ENCODE measurements at regions not wholly inside any gene's neighbourhood (a gene's known extent, or its start where the extent isn't known, plus 50 kb on each side); places are given as distances from the start of the nearest gene placed in this dataset.
"Not testable (repeated sequence)": the region's sequence is repeated elsewhere in the genome, so short reads cannot be mapped to it uniquely, and the experiment has no call there.

DNA sequence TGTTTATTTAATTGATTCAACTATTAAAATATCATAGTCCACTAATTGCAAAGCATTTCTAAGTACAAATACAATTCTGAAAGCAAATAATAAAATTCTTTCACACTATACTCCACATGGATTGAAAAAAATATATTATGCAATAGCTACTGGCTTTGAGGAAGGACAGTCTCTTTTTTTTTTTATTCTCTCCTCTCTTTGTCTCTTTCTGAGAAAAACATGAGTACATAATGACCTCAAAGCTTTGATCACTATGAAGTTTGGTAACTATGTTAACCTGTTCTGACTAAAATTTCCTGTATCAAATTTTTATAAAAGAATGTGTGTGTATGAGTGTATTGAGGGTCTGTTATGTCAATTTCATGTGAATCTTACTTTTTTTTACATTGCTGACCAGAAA lies 96.2 kb downstream of the RGS2 start:
- TF ChIP-seq CTCF (IDR thresholded peaks at IDR 0.05; ENCODE audit: unreplicated experiment): no peak
- H3K4me1 Mint-ChIP-seq: peaks cover 10% of the 10 kb centered on the region
- no peak overlapping the region for H3K4me3 Mint-ChIP-seq
- H3K27me3 Mint-ChIP-seq (ENCODE audit: low read depth): no peaks in the 10 kb centered on the region
- H3K9me3 Mint-ChIP-seq: peaks cover 3% of the 10 kb centered on the region
- no peak for DNase-seq (ENCODE audit: low spot score in 2 of 2, unreplicated experiment in 2 of 2)
- no peaks in the 10 kb centered on the region for H3K36me3 Mint-ChIP-seq
- no peak overlapping the region for H3K27ac Mint-ChIP-seq

- Mint-ChIP-seq H3K4me3 (no peak overlapping the region), H3K27me3 (ENCODE audit: low read depth) (no peaks in the 10 kb centered on the region)
- DNase-seq (ENCODE audit: low spot score in 2 of 2, unreplicated experiment in 2 of 2): no peak
Measured at GRCh38 chr1:192906334-192906733, 97.5 kb downstream of the RGS2 start.

GRCh38 chr1:192907545-192908243 lies 98.9 kb downstream of the RGS2 start:
- no peak overlapping the region for H3K4me3 Mint-ChIP-seq
- DNase-seq (ENCODE audit: low spot score in 2 of 2, unreplicated experiment in 2 of 2): no peak
- H3K4me1 Mint-ChIP-seq: peaks cover 10% of the 10 kb centered on the region

More at GRCh38 chr1:192906334-192906733, 97.5 kb downstream of the RGS2 start:
- H3K9me3 Mint-ChIP-seq: peaks cover 3% of the 10 kb centered on the region
- no peaks in the 10 kb centered on the region for H3K36me3 Mint-ChIP-seq
- H3K4me1 Mint-ChIP-seq: peaks cover 10% of the 10 kb centered on the region
- H3K27ac Mint-ChIP-seq: no peak overlapping the region
- TF ChIP-seq CTCF (IDR thresholded peaks at IDR 0.05; ENCODE audit: unreplicated experiment): no peak

DNA sequence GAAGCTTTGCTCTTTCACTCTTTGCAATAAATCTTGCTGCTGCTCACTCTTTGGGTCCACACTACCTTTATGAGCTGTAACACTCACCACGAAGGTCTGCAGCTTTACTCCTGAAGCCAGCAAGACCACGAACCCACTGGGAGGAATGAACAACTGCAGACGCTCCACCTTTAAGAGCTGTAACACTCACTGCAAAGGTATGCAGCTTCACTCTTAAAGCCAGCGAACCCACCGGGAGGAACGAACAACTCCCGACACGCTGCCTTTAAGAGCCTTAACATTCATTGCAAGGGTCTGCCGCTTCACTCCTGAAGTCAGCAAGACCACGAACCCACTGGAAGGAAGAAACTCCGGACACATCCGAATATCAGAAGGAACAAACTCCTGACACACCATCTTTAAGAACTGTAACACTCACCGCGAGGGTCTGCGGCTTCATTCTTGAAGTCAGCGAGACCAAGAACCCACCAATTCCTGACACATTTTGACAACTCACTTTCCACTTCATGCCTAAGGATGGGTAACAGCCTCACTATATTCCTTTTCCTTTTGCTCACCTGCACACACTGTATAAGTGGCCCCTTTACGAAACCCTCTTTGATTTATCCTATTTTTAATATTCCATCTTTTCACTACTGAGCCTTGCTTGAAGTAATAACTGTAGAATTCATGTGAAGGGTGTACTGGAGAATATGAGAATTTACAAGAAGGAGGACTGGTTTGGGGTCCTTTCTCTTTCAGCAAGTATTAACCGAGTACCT lies 103.2 kb downstream of the RGS2 start:
- H3K36me3 Mint-ChIP-seq, H3K27ac Mint-ChIP-seq: not testable (repeated sequence)

More at GRCh38 chr1:192907545-192908243, 98.9 kb downstream of the RGS2 start:
- H3K9me3 Mint-ChIP-seq: peaks cover 13% of the 10 kb centered on the region
- no peaks in the 10 kb centered on the region for H3K27me3 Mint-ChIP-seq (ENCODE audit: low read depth)
- H3K36me3 Mint-ChIP-seq: peaks cover 4% of the 10 kb centered on the region
- no peak overlapping the region for H3K27ac Mint-ChIP-seq
- no peak for TF ChIP-seq CTCF (IDR thresholded peaks at IDR 0.05; ENCODE audit: unreplicated experiment)

DNA sequence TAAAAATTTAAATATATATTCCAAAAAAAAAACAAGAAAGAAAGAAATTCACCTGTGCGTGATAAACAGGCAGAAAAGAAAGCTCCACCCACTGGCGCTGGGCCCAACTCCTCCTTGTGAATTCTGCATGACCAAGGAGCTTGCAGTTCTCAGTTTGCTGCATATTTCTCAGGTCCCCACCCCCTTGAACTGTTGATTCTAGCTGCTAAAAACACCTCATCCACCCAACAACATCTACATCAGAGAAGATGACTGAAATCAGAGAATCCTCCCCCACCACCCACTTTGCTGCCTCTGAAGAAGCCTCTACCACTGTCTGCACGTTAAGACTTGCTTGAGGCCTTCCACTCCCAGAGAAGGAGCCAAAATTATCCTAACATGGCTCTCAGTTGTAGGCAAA lies 104.8 kb downstream of the RGS2 start:
- Mint-ChIP-seq H3K9me3 (peaks cover 14% of the 10 kb centered on the region), H3K27me3 (ENCODE audit: low read depth) (no peaks in the 10 kb centered on the region), H3K4me1 (peaks cover 7% of the 10 kb centered on the region), H3K4me3 (no peak overlapping the region), H3K36me3 (peaks cover 4% of the 10 kb centered on the region), H3K27ac (no peak overlapping the region)
- TF ChIP-seq CTCF (IDR thresholded peaks at IDR 0.05; ENCODE audit: unreplicated experiment): no peak
- DNase-seq (ENCODE audit: low spot score in 2 of 2, unreplicated experiment in 2 of 2): no peak

More for the DNA sequence above, 103.2 kb downstream of the RGS2 start:
- H3K4me3 Mint-ChIP-seq; DNase-seq (ENCODE audit: low spot score in 2 of 2, unreplicated experiment in 2 of 2); H3K27me3 Mint-ChIP-seq (ENCODE audit: low read depth); H3K4me1 Mint-ChIP-seq: not testable (repeated sequence)
- peaks cover 14% of the 10 kb centered on the region for H3K9me3 Mint-ChIP-seq

GRCh38 chr1:192914092-192914491 lies 105.3 kb downstream of the RGS2 start:
- peaks cover 4% of the 10 kb centered on the region for H3K36me3 Mint-ChIP-seq
- DNase-seq (ENCODE audit: low spot score in 2 of 2, unreplicated experiment in 2 of 2): no peak
- H3K27me3 Mint-ChIP-seq (ENCODE audit: low read depth): no peaks in the 10 kb centered on the region
- H3K27ac Mint-ChIP-seq: no peak overlapping the region
- H3K9me3 Mint-ChIP-seq: peaks cover 13% of the 10 kb centered on the region
- H3K4me1 Mint-ChIP-seq: peaks cover 7% of the 10 kb centered on the region
- no peak for TF ChIP-seq CTCF (IDR thresholded peaks at IDR 0.05; ENCODE audit: unreplicated experiment)
- no peak overlapping the region for H3K4me3 Mint-ChIP-seq

Data from mesothelial cell of epicardium (in vitro differentiated cells).